HG03103 (cell line): ENCODE measurements at regions not wholly inside any gene's neighbourhood (a gene's known extent, or its start where the extent isn't known, plus 50 kb on each side); places are given as distances from the start of the nearest gene placed in this dataset.

Experiments
- ATAC-seq: cut with Tn5 transposase; IDR thresholded peaks from one replicate; pipeline ENCODE4 v1.9.1; 2021; ENCODE audit warnings: low read depth; ENCODE audit not compliant: unreplicated experiment

DNA sequence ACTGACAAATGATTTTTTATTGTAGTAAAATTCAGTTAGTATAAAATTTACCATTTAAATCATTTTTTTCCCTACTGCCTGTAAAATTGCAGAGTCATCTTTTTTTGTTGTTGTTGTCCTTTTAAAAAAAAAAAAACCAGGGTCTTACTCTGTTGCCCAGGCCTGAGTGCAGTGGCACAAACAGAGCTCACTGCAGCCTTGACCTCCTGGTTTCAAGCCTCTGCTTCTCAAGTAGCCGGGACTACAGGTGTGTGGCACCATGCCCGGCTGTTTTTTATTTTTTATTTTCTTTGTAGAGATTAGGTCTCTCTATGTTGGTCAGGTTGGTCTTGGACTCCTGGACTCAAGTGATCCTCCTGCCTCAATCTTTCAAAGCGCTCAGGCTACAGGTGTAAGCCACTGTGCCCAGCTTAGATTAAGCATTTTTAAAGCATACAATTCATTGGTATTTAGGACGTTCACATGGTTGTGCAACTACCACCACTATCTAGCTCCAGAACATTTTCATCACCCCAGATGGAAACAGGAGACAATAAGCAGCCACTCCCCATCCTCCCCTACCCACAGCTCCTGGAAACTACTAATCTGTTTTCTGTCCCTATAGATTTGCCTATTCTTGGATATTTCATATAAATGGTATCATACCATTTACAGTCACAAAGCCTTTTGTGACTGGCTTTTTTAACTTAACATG, 59.7 kb upstream of the PGRMC2 start:
- ATAC-seq = no peak

DNA sequence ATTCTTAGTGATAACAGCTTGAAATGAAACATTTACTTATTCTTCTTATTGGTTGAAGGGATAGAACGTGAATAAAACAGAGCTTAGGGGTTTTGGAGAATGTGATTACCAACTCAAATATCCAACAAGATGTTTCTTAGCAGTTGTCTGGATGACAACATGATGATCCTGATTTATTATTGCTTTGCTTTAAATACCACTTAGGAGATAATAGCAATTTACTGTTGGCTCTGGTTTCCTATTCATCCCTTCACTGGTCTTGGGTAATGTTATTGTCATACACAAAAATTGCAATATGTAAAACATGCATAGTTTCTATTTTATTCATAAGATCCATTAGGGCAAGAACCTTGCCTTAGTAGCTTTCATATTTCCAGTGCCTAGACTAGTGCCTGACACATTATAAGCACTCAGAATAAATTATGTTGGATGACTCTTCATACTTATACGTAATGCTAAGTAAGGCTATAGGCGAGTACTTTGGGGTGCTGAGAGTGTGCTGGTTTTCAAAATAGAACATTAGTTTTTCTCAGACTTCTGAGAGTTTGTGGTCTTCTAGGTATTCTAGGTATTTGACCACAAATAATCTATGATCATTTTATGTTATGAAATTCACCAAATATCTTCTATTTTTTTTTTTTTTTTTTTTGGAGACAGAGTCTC, 58.6 kb upstream of the PGRMC2 start:
- no peak for ATAC-seq

DNA sequence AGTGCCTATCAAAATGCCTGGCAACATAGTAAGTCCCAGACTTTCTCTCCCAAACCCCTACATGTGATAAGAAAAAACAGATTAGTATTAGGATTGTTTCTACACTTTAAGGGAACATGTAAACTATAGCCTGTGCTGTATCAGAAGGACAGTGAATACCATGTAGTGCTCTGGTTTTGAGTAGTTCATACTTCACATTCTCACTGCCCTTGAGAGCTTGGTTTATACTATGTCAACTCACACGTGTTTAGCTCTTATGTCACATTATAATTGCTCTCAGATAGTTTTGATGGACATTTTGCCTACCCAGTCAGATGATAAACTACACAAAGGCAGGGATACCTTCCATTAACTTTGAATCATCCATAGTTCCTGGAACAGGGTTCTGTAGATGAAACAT, 58.0 kb upstream of the PGRMC2 start:
- ATAC-seq = no peak

DNA sequence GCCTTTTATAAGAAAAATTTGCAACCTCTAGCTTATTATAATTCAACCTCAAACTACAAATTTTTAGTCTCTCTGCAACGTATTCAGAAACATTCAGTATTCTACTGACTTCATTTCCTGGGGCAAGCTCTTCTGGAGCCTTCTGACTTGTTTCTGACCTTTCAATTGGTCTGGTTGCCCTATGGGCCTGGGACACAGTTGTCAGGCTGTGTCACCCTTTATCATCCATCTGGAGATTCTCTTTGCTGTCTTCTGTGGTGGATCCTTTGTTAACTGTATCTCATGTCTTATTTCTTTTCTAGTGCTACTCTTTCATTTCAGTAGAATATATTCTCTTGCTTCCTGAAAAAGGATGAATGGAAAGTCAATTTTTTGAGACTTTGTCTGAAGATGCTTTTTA, 55.1 kb upstream of the PGRMC2 start:
- no peak for ATAC-seq

DNA sequence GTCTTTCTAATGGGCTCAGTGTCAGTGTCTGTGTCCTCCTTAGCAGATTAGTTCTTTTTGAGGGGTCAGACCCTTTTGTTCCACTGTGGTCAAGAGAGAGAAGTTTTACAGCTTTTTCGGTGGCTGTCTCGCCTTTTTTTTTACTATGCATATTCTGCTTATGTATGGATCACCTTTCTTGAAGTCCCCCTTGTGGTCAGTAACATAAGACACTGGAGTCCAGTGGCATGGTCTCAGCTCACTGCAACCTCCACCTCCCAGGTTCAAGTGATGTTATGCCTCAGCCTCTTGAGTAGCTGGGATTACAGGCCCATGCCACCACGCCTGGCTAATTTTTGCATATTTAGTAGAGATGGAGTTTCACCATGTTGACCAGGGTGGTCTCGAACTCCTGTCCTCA, 54.0 kb upstream of the PGRMC2 start:
- no peak for ATAC-seq

DNA sequence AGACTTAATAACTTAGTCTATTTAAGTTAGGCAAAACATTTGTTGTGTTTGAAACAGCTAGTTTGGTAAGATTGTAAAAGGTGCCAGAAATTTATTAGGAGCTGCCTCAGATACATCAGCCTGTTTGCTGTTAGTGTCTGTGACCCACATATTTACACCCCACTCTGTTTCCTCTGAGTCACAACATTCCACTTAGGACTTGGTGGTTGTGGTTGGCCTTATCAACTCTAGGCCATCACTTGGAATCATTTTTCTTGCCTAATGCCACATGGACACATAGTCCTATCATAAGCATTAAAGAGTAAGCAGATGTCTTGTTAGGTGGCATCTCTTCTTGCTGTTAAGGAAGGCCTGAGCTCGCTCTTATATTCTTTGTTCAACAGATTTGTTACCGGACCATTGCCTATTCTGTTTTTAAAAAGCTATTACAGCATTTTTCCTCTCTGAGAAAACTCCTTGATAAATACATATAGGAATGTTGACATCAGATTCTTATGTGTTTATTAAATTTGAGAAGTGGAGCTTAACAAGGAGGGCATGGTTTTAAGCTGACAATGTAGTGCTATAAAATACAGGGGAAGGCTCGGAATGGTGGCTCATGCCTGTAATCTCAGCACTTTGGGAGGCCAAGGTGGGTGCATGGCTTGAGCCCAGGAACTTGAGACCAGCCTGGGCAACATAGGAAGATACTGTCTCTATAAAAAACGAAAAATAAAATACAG, 51.2 kb upstream of the PGRMC2 start:
- no peak for ATAC-seq

DNA sequence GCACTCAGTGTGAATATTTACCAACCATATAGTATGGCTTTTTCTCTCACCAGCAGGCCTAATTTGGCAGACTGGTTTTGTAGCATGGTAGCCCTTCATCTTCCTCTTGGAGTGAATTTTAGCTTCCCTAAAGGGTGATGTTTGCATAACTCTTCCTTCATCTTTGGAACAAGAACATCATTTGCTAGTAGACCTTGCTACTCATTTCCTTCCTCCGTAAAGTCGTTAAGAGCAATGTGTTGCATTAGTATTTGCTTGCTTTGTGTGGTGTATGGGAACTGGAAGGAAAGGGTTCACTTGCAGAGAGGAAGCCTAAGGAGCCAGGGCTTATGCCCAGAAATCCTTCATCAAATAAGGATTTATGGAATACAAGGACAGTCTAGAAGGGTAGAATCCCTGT, 50.2 kb upstream of the PGRMC2 start:
- ATAC-seq = no peak
